Liver (tissue), 7 donors: ENCODE measurements at regions not wholly inside any gene's neighbourhood (a gene's known extent, or its start where the extent isn't known, plus 50 kb on each side); places are given as distances from the start of the nearest gene placed in this dataset.

Source experiments
- DNase-seq: peaks from one replicate; pipeline ENCODE4 v3.0.0-alpha.2; 2017; ENCODE audit warnings: low spot score
- H3K27ac ChIP-seq, 2 donors: one replicate each; pipeline ENCODE4 v1.7.0; 2013; ENCODE audit warnings: inconsistent platforms in 2 of 2, low read length in 2 of 2, control low read depth in 1 of 2, low read depth in 1 of 2, mild to moderate bottlenecking in 1 of 2
- H3K27me3 ChIP-seq, 4 donors: one replicate each; pipeline versions ENCODE4 v1.6.1 to v1.7.0; 2013; ENCODE audit warnings: low read length in 3 of 4, inconsistent platforms in 1 of 4, mild to moderate bottlenecking in 1 of 4, moderate library complexity in 1 of 4; ENCODE audit not compliant: control insufficient read depth in 4 of 4, insufficient read depth in 4 of 4
- H3K36me3 ChIP-seq, 4 donors: one replicate each; pipeline versions ENCODE4 v1.6.1 to v1.7.0; 2013; ENCODE audit warnings: low read length in 3 of 4, mild to moderate bottlenecking in 3 of 4, low read depth in 1 of 4, moderate library complexity in 1 of 4; ENCODE audit not compliant: control insufficient read depth in 4 of 4, insufficient read depth in 3 of 4
- H3K4me1 ChIP-seq, 4 donors: one replicate each; pipeline versions ENCODE4 v1.6.1 to v1.7.0; 2013; ENCODE audit warnings: low read length in 3 of 4, mild to moderate bottlenecking in 3 of 4, moderate library complexity in 1 of 4; ENCODE audit not compliant: control insufficient read depth in 4 of 4, insufficient read depth in 4 of 4
- H3K4me3 ChIP-seq, 3 donors: one replicate each; pipeline versions ENCODE4 v1.6.1 to v1.7.0; 2013; ENCODE audit warnings: low read length in 3 of 3, control low read depth in 1 of 3, low read depth in 1 of 3, mild to moderate bottlenecking in 1 of 3
- H3K9ac ChIP-seq, 2 donors: one replicate each; pipeline ENCODE4 v1.7.0; 2013; ENCODE audit warnings: low read length in 2 of 2, mild to moderate bottlenecking in 2 of 2, moderate library complexity in 2 of 2, control low read depth in 1 of 2, low read depth in 1 of 2
- H3K9me3 ChIP-seq, 4 donors: one replicate each; pipeline versions ENCODE4 v1.6.1 to v1.7.0; 2013; ENCODE audit warnings: low read length in 3 of 4; ENCODE audit not compliant: control insufficient read depth in 4 of 4
- FOXA1 ChIP-seq: IDR thresholded peaks from 2 replicates; pipeline ENCODE4 v1.6.1; 2016; ENCODE audit warnings: antibody characterized with exemption
- FOXA2 ChIP-seq: IDR thresholded peaks from 2 replicates; pipeline ENCODE4 v1.6.1; 2016; ENCODE audit warnings: antibody characterized with exemption
- HNF4A ChIP-seq, 2 donors: conservative IDR thresholded peaks; 2 replicates each; pipeline ENCODE4 v1.6.1; 2016; ENCODE audit warnings: antibody characterized with exemption in 2 of 2, mild to moderate bottlenecking in 2 of 2
- HNF4G ChIP-seq: IDR thresholded peaks from 2 replicates; pipeline ENCODE4 v1.6.1; 2016; ENCODE audit warnings: antibody characterized with exemption
- JUND ChIP-seq, 2 donors: IDR thresholded peaks; 2 replicates each; pipeline ENCODE4 v1.6.1; 2016; ENCODE audit warnings: antibody characterized with exemption in 2 of 2
- MAX ChIP-seq: IDR thresholded peaks from 2 replicates; pipeline ENCODE4 v1.6.1; 2016; ENCODE audit warnings: antibody characterized with exemption
- NR2F2 ChIP-seq: IDR thresholded peaks from 2 replicates; pipeline ENCODE4 v1.6.1; 2016; ENCODE audit warnings: antibody characterized with exemption
- RAD21 ChIP-seq, 2 donors: IDR thresholded peaks; 2 replicates each; pipeline ENCODE4 v1.6.1; 2016; ENCODE audit warnings: antibody characterized with exemption in 2 of 2, mild to moderate bottlenecking in 2 of 2
- REST ChIP-seq: IDR thresholded peaks from 2 replicates; pipeline ENCODE4 v1.6.1; 2016; ENCODE audit warnings: antibody characterized with exemption, mild to moderate bottlenecking
- RXRA ChIP-seq, 2 donors: IDR thresholded peaks; 2 replicates each; pipeline ENCODE4 v1.6.1; 2017 to 2018; ENCODE audit warnings: antibody characterized with exemption in 2 of 2, mild to moderate bottlenecking in 1 of 2
- SP1 ChIP-seq: IDR thresholded peaks from 2 replicates; pipeline ENCODE4 v1.6.1; 2018; ENCODE audit warnings: antibody characterized with exemption, mild to moderate bottlenecking
- TAF1 ChIP-seq: conservative IDR thresholded peaks from 2 replicates; pipeline ENCODE4 v1.6.1; 2016; ENCODE audit warnings: antibody characterized with exemption, mild to moderate bottlenecking
- YY1 ChIP-seq: IDR thresholded peaks from 2 replicates; pipeline ENCODE4 v1.6.1; 2016; ENCODE audit warnings: antibody characterized with exemption, mild to moderate bottlenecking
- ZBTB33 ChIP-seq: IDR thresholded peaks from 2 replicates; pipeline ENCODE4 v1.6.1; 2016; ENCODE audit warnings: antibody characterized with exemption
- WGBS: extraction: QIAGEN DNeasy Blood & Tissue Kit; methylation state at CpG from one replicate; pipeline ENCODE4 v1.1.7; 2013; 5-methylcytosine and 5-hydroxymethylcytosine counted together
- donor health status: healthy.
- donor health status: healthy.
- donor health status: healthy.
- donor health status: healthy.

DNA sequence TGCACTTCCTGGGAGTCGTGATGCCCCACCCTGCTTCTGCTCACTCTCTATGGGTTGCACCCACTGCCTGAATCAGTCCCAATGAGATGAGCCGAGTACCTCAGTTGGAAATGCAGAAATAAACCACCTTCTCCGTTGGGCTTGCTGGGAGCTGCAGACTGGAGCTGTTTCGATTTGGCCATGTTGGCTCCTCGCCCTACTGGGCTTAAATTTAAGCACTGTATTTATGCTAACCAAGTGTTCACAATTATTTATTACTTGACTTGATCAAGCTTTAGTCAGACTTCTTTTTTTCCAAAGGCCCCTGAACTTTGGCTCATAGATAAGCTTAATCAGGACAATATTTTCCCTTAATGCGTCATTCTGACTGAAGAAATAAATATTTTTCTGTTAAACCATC lies 1072.4 kb upstream of the CDH9 start:
- Histone ChIP-seq H3K36me3 (no peaks in the 10 kb centered on the region), H3K27me3 (no peaks in the 10 kb centered on the region), H3K4me1 (no peaks in the 10 kb centered on the region), H3K9ac (no peak overlapping the region), H3K9me3 (no peaks in the 10 kb centered on the region), H3K27ac (no peak overlapping the region), H3K4me3 (no peak overlapping the region)
- DNase-seq, result no peak
- WGBS, result 65% methylated on average over 6 of the region's 6 CpGs
- no peak for TF ChIP-seq HNF4G
- no peak for TF ChIP-seq JUND (IDR thresholded peaks at IDR 0.05)
- TF ChIP-seq FOXA2, result no peak
- no peak for TF ChIP-seq NR2F2
- no peak for TF ChIP-seq ZBTB33
- no peak for TF ChIP-seq SP1
- TF ChIP-seq TAF1, result no peak
- no peak for TF ChIP-seq HNF4A (conservative IDR thresholded peaks at IDR 0.05)
- no peak for TF ChIP-seq RXRA (IDR thresholded peaks at IDR 0.05)
- no peak for TF ChIP-seq REST
- no peak for TF ChIP-seq YY1
- TF ChIP-seq MAX, result no peak
- no peak for TF ChIP-seq FOXA1
- no peak for TF ChIP-seq RAD21 (IDR thresholded peaks at IDR 0.05)

GRCh38 chr5:28104080-28104479 lies 1065.7 kb upstream of the CDH9 start:
- TF ChIP-seq REST (no peak), RAD21 (IDR thresholded peaks at IDR 0.05) (no peak), YY1 (no peak), FOXA1 (no peak), HNF4A (conservative IDR thresholded peaks at IDR 0.05) (no peak), MAX (no peak), ZBTB33 (no peak), NR2F2 (no peak)
- Histone ChIP-seq H3K4me3 (no peak overlapping the region), H3K9ac (no peak overlapping the region), H3K9me3 (no peaks in the 10 kb centered on the region), H3K36me3 (no peaks in the 10 kb centered on the region), H3K4me1 (no peaks in the 10 kb centered on the region), H3K27me3 (no peaks in the 10 kb centered on the region), H3K27ac (no peak overlapping the region)
- DNase-seq, result no peak
